HG02588 (cell line): ENCODE measurements at regions not wholly inside any gene's neighbourhood (a gene's known extent, or its start where the extent isn't known, plus 50 kb on each side); places are given as distances from the start of the nearest gene placed in this dataset.

ENCODE experiments used
- ATAC-seq: cut with Tn5 transposase; IDR thresholded peaks from one replicate; pipeline ENCODE4 v1.9.1; 2021; ENCODE audit warnings: mild to moderate bottlenecking, moderate library complexity; ENCODE audit not compliant: unreplicated experiment

GRCh38 chr11:18878211-18878610 is 61.0 kb downstream of the MRGPRX1 start:
- no peak for ATAC-seq

- ATAC-seq = no peak
Measured at GRCh38 chr11:18865951-18866350, 73.3 kb downstream of the MRGPRX1 start.

- ATAC-seq = no peak
Measured at GRCh38 chr11:18865261-18865660, 73.7 kb upstream of the PTPN5 start.

DNA sequence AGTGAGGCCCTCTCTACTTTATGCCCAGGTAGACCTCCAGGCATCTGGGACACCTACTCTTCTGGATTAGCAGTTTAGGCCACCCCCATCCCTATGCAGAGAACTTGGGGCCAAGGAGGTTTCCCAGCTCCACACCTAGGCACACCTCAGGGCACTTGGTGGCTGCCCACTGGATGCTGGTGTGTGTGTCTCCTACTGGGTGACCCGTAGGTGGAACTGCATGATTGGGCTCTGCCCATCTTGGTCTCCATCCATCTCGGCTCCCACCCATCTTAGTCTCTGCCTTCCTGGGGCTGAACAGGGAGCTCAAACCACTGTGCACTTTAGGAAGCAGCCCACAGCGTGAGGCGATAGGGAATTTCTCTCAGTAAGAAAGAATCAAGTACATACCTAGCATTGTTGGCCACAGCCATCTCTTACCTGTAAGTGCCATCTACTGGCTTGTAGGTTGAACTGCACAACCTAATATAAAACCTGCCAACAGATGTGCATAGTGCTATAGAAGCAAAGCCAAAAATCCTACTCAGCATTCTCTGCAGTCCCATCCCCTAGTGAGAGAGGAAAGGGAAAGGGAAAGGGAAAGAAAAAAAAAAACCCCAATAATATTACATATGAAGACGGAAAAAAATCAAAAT is 61.6 kb upstream of the PTPN5 start:
- ATAC-seq = peak; percentile 66

- ATAC-seq = no peak
Measured at GRCh38 chr11:18849406-18849805, 57.8 kb upstream of the PTPN5 start.

DNA sequence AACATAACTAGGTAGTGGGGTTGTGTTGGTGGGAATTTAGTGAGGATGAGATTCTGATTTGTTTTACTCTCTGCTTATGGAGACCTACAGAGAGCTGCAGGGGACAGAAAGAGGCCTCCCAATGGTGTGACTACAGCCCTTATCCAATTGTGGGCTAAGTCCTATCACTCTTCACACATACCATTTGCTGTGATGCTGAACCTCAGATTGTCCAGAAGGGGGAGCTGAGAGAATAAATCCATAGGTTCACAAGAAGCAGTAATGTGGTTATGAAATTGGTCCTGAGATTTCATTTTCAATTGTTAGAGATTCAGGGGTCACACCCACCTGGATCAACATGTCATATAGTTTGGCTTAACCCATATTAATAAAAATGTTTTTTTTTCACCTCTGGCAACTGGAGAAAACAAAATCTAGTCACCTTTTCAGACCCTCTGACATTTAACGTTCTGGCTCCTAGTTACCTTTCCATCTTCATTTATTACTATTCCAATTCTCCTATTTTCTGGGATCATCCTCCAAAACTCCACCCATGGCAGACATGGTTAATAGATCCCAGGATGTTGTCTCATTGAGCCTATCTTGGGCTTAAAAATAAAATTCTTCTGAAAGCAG is 53.3 kb upstream of the PTPN5 start:
- ATAC-seq = no peak
